Thoracic aorta (tissue), 2 donors: ENCODE measurements at regions not wholly inside any gene's neighbourhood (a gene's known extent, or its start where the extent isn't known, plus 50 kb on each side); places are given as distances from the start of the nearest gene placed in this dataset.
"Not testable (repeated sequence)": the region's sequence is repeated elsewhere in the genome, so short reads cannot be mapped to it uniquely, and the experiment has no call there.

Experiments used
- ATAC-seq: fragments of 150-250 bp; one replicate; pipeline ENCODE4 v1.8.0; 2017; ENCODE audit warnings: low read depth; ENCODE audit not compliant: insufficient number of reproducible peaks, low FRiP score
- DNase-seq: peaks from one replicate; pipeline ENCODE4 v3.0.0-alpha.2; 2020; ENCODE audit warnings: low spot score
- H3K27ac ChIP-seq, 2 donors: fragments of 200-600 bp; sonication (generic); 1 replicate in 1 of 2; 2 replicates in 1 of 2; pipeline ENCODE4 v1.5.1; 2016; ENCODE audit warnings: mild to moderate bottlenecking in 2 of 2, moderate library complexity in 2 of 2
- H3K27me3 ChIP-seq: fragments of 200-600 bp; sonication (generic); replicated peaks from 2 replicates; pipeline ENCODE4 v1.6.0; 2016; ENCODE audit warnings: mild to moderate bottlenecking; ENCODE audit not compliant: insufficient read depth
- H3K36me3 ChIP-seq: fragments of 200-600 bp; sonication (generic); one replicate; pipeline ENCODE4 v1.5.1; 2016
- H3K4me1 ChIP-seq, 2 donors: fragments of 200-600 bp; sonication (generic); 1 replicate in 1 of 2; 2 replicates in 1 of 2; pipeline versions ENCODE4 v1.5.1 to v1.6.0; 2016; ENCODE audit warnings: low read depth in 2 of 2, mild to moderate bottlenecking in 1 of 2; ENCODE audit not compliant: control insufficient read depth in 1 of 2
- H3K4me3 ChIP-seq: fragments of 200-600 bp; sonication (generic); 2 replicates; pipeline ENCODE4 v1.5.1; 2016; ENCODE audit warnings: mild to moderate bottlenecking
- H3K9me3 ChIP-seq: fragments of 200-600 bp; sonication (generic); 2 replicates; pipeline ENCODE4 v1.5.1; 2016
- CTCF ChIP-seq: fragments of 200-600 bp; sonication (generic); IDR thresholded peaks from one replicate; pipeline ENCODE4 v1.5.1; 2019; ENCODE audit warnings: antibody characterized with exemption

GRCh38 chr4:32930700-32931099 lies 2210.5 kb downstream of the PCDH7 start:
- no peaks in the 10 kb centered on the region for H3K9me3 ChIP-seq
- no peak for ATAC-seq
- TF ChIP-seq CTCF, result no peak
- H3K36me3 ChIP-seq, result no peaks in the 10 kb centered on the region
- no peak overlapping the region for H3K27ac ChIP-seq
- no peaks in the 10 kb centered on the region for H3K4me1 ChIP-seq
- DNase-seq, result no peak
- no peak overlapping the region for H3K4me3 ChIP-seq
- no peaks in the 10 kb centered on the region for H3K27me3 ChIP-seq

GRCh38 chr4:32931475-32931874 lies 2211.3 kb downstream of the PCDH7 start:
- Histone ChIP-seq H3K36me3 (no peaks in the 10 kb centered on the region), H3K4me3 (no peak overlapping the region), H3K27me3 (no peaks in the 10 kb centered on the region), H3K27ac (no peak overlapping the region), H3K4me1 (no peaks in the 10 kb centered on the region), H3K9me3 (no peaks in the 10 kb centered on the region)
- TF ChIP-seq CTCF, result no peak
- DNase-seq (no peak), ATAC-seq (no peak)

DNA sequence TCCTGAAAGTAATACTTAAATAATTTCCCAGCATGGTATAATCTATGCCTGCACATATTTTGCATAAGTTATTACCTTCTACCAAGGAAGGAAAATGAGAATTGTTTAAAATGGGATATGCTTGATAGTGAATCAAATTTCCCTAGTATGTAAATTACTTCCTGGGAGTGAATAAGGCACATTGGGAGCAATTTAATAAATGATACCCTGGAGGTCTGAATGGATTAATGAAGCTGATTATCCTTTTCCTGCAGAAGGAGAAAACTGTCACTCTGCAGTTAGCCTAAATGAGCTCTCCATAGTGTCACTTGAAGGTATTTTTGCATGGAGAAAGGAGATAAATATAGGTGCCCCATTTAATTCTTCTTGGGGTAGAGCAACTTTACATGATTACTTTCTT lies 2212.0 kb downstream of the PCDH7 start:
- no peak for TF ChIP-seq CTCF
- DNase-seq (no peak), ATAC-seq (no peak)
- no peak overlapping the region for H3K27ac ChIP-seq
- no peaks in the 10 kb centered on the region for H3K27me3 ChIP-seq
- no peaks in the 10 kb centered on the region for H3K9me3 ChIP-seq
- H3K36me3 ChIP-seq, result no peaks in the 10 kb centered on the region
- no peaks in the 10 kb centered on the region for H3K4me1 ChIP-seq
- no peak overlapping the region for H3K4me3 ChIP-seq

GRCh38 chr4:32939222-32939621 lies 2219.1 kb downstream of the PCDH7 start:
- not testable (repeated sequence) for H3K4me3 ChIP-seq, DNase-seq, H3K27me3 ChIP-seq, ATAC-seq, H3K4me1 ChIP-seq, H3K36me3 ChIP-seq, H3K27ac ChIP-seq, H3K9me3 ChIP-seq

DNA sequence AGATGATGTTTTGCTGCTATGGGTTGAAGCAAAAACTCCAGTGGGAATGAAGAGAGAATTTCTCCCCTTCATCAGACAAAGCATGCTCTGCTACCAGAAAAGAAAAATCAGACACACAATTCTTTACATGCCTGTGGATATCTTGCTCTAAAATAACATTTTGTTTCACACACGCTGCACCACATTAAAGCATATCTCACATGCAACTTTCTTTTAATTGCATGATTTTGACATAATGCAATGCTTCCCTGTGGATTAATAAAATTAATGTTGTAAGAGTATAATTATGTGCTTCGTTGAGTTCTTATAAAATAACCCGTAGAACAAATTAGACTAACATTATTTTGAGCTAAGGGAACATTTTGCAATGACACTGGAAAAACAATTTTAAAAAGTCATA lies 2230.7 kb downstream of the PCDH7 start:
- ATAC-seq (no peak), DNase-seq (no peak)
- Histone ChIP-seq H3K4me3 (no peak overlapping the region), H3K27me3 (no peaks in the 10 kb centered on the region), H3K27ac (no peak overlapping the region), H3K36me3 (no peaks in the 10 kb centered on the region), H3K9me3 (no peaks in the 10 kb centered on the region), H3K4me1 (no peaks in the 10 kb centered on the region)
- no peak for TF ChIP-seq CTCF

DNA sequence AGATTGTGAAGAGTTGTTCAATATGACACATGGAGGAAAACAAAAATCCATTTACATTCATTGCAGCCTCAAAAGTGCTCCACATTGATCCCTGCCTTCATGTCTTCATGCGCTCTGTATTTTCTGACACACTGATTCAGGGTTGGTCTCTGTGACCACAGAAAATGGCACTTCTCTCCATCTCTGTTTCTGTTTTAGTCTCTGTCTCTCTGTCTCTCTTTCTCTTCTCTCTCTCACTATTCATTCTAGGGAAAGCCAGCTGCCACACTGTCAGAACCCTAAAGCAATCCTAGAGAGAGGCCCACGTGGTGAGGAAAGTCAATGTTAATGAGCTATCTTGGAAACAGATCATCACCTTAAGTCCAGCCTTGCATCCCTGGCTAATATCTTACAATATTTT lies 2238.4 kb downstream of the PCDH7 start:
- H3K9me3 ChIP-seq, result no peaks in the 10 kb centered on the region
- ATAC-seq, result no peak
- DNase-seq, result no peak
- no peaks in the 10 kb centered on the region for H3K4me1 ChIP-seq
- no peak for TF ChIP-seq CTCF
- H3K27ac ChIP-seq, result no peak overlapping the region
- H3K36me3 ChIP-seq, result no peaks in the 10 kb centered on the region
- no peak overlapping the region for H3K4me3 ChIP-seq
- no peaks in the 10 kb centered on the region for H3K27me3 ChIP-seq
